HFFc6 (cell line): ENCODE measurements at regions not wholly inside any gene's neighbourhood (a gene's known extent, or its start where the extent isn't known, plus 50 kb on each side); places are given as distances from the start of the nearest gene placed in this dataset.

ENCODE experiments used
- DNase-seq: peaks from one replicate; pipeline ENCODE4 v3.0.0-alpha.2; 2018
- H3K27ac Mint-ChIP-seq: 2 replicates; pipeline ENCODE4 v1.8.0; 2020; ENCODE audit warnings: mild to moderate bottlenecking, mixed read lengths
- H3K27me3 Mint-ChIP-seq: 2 replicates; pipeline ENCODE4 v1.8.0; 2021; ENCODE audit warnings: mild to moderate bottlenecking, moderate library complexity, mixed read lengths; ENCODE audit not compliant: insufficient read depth
- H3K36me3 Mint-ChIP-seq: 2 replicates; pipeline ENCODE4 v1.8.0; 2021; ENCODE audit warnings: low read depth, mixed read lengths
- H3K4me1 Mint-ChIP-seq: 2 replicates; pipeline ENCODE4 v1.8.0; 2020; ENCODE audit warnings: low read depth, mixed read lengths
- H3K4me3 Mint-ChIP-seq: 2 replicates; pipeline ENCODE4 v1.8.0; 2020; ENCODE audit warnings: mild to moderate bottlenecking, moderate library complexity, mixed read lengths
- H3K9me3 Mint-ChIP-seq: 2 replicates; pipeline ENCODE4 v1.8.0; 2020; ENCODE audit warnings: mild to moderate bottlenecking, mixed read lengths
- CTCF ChIP-seq: fragments of 200-600 bp; sonication (generic); IDR thresholded peaks from 2 replicates; pipeline ENCODE4 v1.5.0; 2021; ENCODE audit warnings: antibody characterized with exemption, mild to moderate bottlenecking

GRCh38 chr9:29511680-29512079, 1938.4 kb upstream of the C9orf72 start:
- Mint-ChIP-seq H3K27ac (no peak overlapping the region), H3K4me1 (no peaks in the 10 kb centered on the region), H3K36me3 (peaks cover 5% of the 10 kb centered on the region; the same call in 1 of the 2 replicates), H3K27me3 (no peaks in the 10 kb centered on the region; the same call in none of the 2 replicates), H3K9me3 (peaks cover 22% of the 10 kb centered on the region), H3K4me3 (no peak overlapping the region)
- no peak for DNase-seq
- no peak for TF ChIP-seq CTCF

- no peaks in the 10 kb centered on the region; the same call in none of the 2 replicates for H3K27me3 Mint-ChIP-seq
- H3K4me1 Mint-ChIP-seq: no peaks in the 10 kb centered on the region
- no peak overlapping the region; the same call in 1 of the 2 replicates for H3K4me3 Mint-ChIP-seq
- peaks cover 12% of the 10 kb centered on the region for H3K9me3 Mint-ChIP-seq
- H3K36me3 Mint-ChIP-seq: no peaks in the 10 kb centered on the region; the same call in 1 of the 2 replicates
- DNase-seq: no peak
- no peak for TF ChIP-seq CTCF
- no peak overlapping the region for H3K27ac Mint-ChIP-seq
Observed at GRCh38 chr9:29514336-29514735, 1941.1 kb upstream of the C9orf72 start.

GRCh38 chr9:29514862-29515261, 1941.6 kb upstream of the C9orf72 start:
- Mint-ChIP-seq H3K27me3 (no peaks in the 10 kb centered on the region; the same call in none of the 2 replicates), H3K36me3 (no peaks in the 10 kb centered on the region), H3K4me1 (no peaks in the 10 kb centered on the region), H3K27ac (no peak overlapping the region), H3K9me3 (peaks cover 9% of the 10 kb centered on the region), H3K4me3 (no peak overlapping the region)
- TF ChIP-seq CTCF: no peak
- DNase-seq: no peak

GRCh38 chr9:29548436-29548835, 1975.2 kb upstream of the C9orf72 start:
- no peak for DNase-seq
- no peak overlapping the region for H3K27ac Mint-ChIP-seq

GRCh38 chr9:29555502-29555901, 1982.2 kb upstream of the C9orf72 start:
- Mint-ChIP-seq H3K9me3 (no peaks in the 10 kb centered on the region; the same call in 1 of the 2 replicates), H3K4me1 (peaks cover 23% of the 10 kb centered on the region), H3K4me3 (no peak overlapping the region), H3K27ac (no peak overlapping the region), H3K27me3 (no peaks in the 10 kb centered on the region), H3K36me3 (no peaks in the 10 kb centered on the region)
- DNase-seq: no peak
- no peak for TF ChIP-seq CTCF

More at GRCh38 chr9:29548436-29548835, 1975.2 kb upstream of the C9orf72 start:
- Mint-ChIP-seq H3K4me1 (peaks cover 26% of the 10 kb centered on the region), H3K36me3 (no peaks in the 10 kb centered on the region; the same call in 1 of the 2 replicates), H3K27me3 (no peaks in the 10 kb centered on the region), H3K9me3 (no peaks in the 10 kb centered on the region; the same call in none of the 2 replicates), H3K4me3 (no peak overlapping the region)
- no peak for TF ChIP-seq CTCF
